Fibroblast of lung (primary cell): ENCODE measurements at regions not wholly inside any gene's neighbourhood (a gene's known extent, or its start where the extent isn't known, plus 50 kb on each side); places are given as distances from the start of the nearest gene placed in this dataset.

Experiments used
- CTCF ChIP-seq, 2 donors: IDR thresholded peaks in 1 of 2; conservative IDR thresholded peaks in 1 of 2; 1 replicate in 1 of 2; 2 replicates in 1 of 2; pipeline ENCODE4 v1.5.1; 2011 to 2012; ENCODE audit warnings: low read length in 2 of 2, control low read depth in 1 of 2, inconsistent platforms in 1 of 2, low read depth in 1 of 2, mild to moderate bottlenecking in 1 of 2
- EZH2 ChIP-seq: IDR thresholded peaks from 2 replicates; pipeline ENCODE4 v1.5.1; 2012; ENCODE audit warnings: low read length, control low read depth, mild to moderate bottlenecking; ENCODE audit errors: missing control alignments

GRCh38 chr9:91043811-91044175 lies 242.2 kb downstream of the SYK start:
- TF ChIP-seq CTCF (conservative IDR thresholded peaks at IDR 0.05 in 1 of 2, IDR thresholded peaks at IDR 0.05 in 1 of 2; ENCODE audit: low read depth in 1 of 2, low read length in 2 of 2) (no peak), EZH2 (no peak)
